Adrenal gland (tissue), 5 donors: ENCODE measurements at regions not wholly inside any gene's neighbourhood (a gene's known extent, or its start where the extent isn't known, plus 50 kb on each side); places are given as distances from the start of the nearest gene placed in this dataset.

Experiments
- CTCF ChIP-seq, 6 experiments: fragments of 450-650 bp in 4 of 6; fragments of 200-600 bp in 2 of 6; sonication (generic) in 1 of 6; IDR thresholded peaks; 1 replicate in 5 of 6; 2 replicates in 1 of 6; pipeline versions ENCODE4 v1.5.1 to v1.8.0; 2016 to 2021; ENCODE audit warnings: antibody characterized with exemption in 6 of 6, mild to moderate bottlenecking in 2 of 6, moderate library complexity in 1 of 6
- POLR2A ChIP-seq, 2 donors: fragments of 450-650 bp; IDR thresholded peaks; one replicate each; pipeline ENCODE4 v1.6.1; 2017; ENCODE audit warnings: antibody characterized with exemption in 2 of 2, mild to moderate bottlenecking in 2 of 2, moderate library complexity in 1 of 2
- donor health status: DM: no; HTN: no; CAD: no.

- no peak for TF ChIP-seq CTCF (IDR thresholded peaks at IDR 0.05)
- TF ChIP-seq POLR2A (IDR thresholded peaks at IDR 0.05) = no peak
Measured at GRCh38 chr9:26301046-26301445, 591.6 kb downstream of the CAAP1 start.
